Pancreas (tissue), 10 donors: ENCODE measurements at regions not wholly inside any gene's neighbourhood (a gene's known extent, or its start where the extent isn't known, plus 50 kb on each side); places are given as distances from the start of the nearest gene placed in this dataset.

Experiments
- ATAC-seq, 4 donors: fragments of 200-7000 bp; cut with Tn5 transposase; one replicate each; pipeline versions ENCODE4 v1.8.0 to v1.9.1; 2020; ENCODE audit warnings: mild to moderate bottlenecking in 4 of 4, moderate library complexity in 4 of 4
- DNase-seq, 6 donors: peaks; one replicate each; pipeline ENCODE4 v3.0.0-alpha.2; 2020
- FAIRE-seq: peaks from 2 replicates; lab custom pipeline; 2012; peaks lifted over from hg19 to GRCh38; lab: Jason Lieb, UNC
- H3K27ac ChIP-seq, 4 donors: fragments of 200-600 bp; sonication (generic); 1 replicate in 3 of 4; 2 replicates in 1 of 4; pipeline versions ENCODE4 v1.5.0 to v1.8.0; 2020
- H3K27me3 ChIP-seq, 4 donors: fragments of 200-600 bp; one replicate each; pipeline ENCODE4 v1.8.0; 2021
- H3K36me3 ChIP-seq, 3 donors: fragments of 200-600 bp; sonication (generic) in 1 of 3; one replicate each; pipeline versions ENCODE4 v1.5.0 to v1.8.0; 2020 to 2021
- H3K4me1 ChIP-seq, 3 donors: fragments of 200-600 bp; one replicate each; pipeline ENCODE4 v1.8.0; 2021
- H3K4me3 ChIP-seq, 4 donors: fragments of 200-600 bp; sonication (generic) in 2 of 4; one replicate each; pipeline versions ENCODE4 v1.5.0 to v1.8.0; 2020 to 2021
- H3K9me3 ChIP-seq, 4 donors: fragments of 200-600 bp; one replicate each; pipeline ENCODE4 v1.8.0; 2021
- WGBS, 2 donors: extraction: QIAGEN DNeasy Blood & Tissue Kit; methylation state at CpG; one replicate each; pipeline ENCODE4 v1.1.7; 2013; 5-methylcytosine and 5-hydroxymethylcytosine counted together
- intact Hi-C, 3 donors: fragments of 100-400 bp; cut with DNase I; formaldehyde crosslinking; loops; one replicate each; pipeline versions ENCODE4 v1.11.1 to v1.14.2; 2022
- TF ChIP-seq, protein P1 (sequence below), 4 donors: fragments of 200-600 bp; sonication (generic) in 3 of 4; IDR thresholded peaks; one replicate each; pipeline versions ENCODE4 v1.5.0 to v1.8.0; 2021; ENCODE audit warnings: antibody characterized with exemption in 4 of 4
- donor health status: healthy with polysubstance abuse.
- donor health status: DM: no; HTN: no; CAD: no; lungs with moderate emphysema.
- donor health status: DM: no; HTN: no; CAD: no.
- donor health status: control.
- donor health status: control.
- donor health status: Bipolar disorder and iron deficiency.
- donor health status: DM: yes; HTN: yes; CAD: no.
- donor health status: DM: no; HTN: no; CAD: no.
- donor health status: DM: no; HTN: no; CAD: no.
- donor health status: DM: yes; HTN: yes; CAD: no.

DNA sequence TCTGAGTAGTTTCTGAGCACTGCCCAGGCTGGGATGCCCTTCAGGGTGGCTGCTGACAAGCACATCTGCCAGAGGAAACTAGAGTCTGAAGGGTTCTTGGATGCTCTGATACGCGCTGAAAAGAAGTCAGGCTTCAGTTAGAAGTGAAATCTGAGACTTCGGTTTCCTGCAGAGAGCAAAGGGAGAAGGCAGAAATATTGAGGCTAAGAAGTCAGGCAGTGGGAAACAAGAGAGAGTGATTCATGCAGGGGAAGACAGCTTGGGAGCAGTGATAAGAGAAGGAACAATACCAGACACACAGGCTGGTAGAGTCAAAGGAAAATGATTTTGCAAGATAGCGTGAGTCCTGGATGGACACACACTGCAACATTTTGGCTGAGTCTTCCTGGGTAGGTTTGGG is 51.0 kb upstream of the BOD1L2 start:
- no peaks in the 10 kb centered on the region for H3K27me3 ChIP-seq
- H3K4me3 ChIP-seq: no peak overlapping the region
- ATAC-seq: no peak
- no peak for DNase-seq
- FAIRE-seq: no peak
- H3K9me3 ChIP-seq: no peaks in the 10 kb centered on the region
- intact Hi-C loops: no loop called here
- no peak overlapping the region for H3K27ac ChIP-seq
- TF ChIP-seq, protein P1, sequence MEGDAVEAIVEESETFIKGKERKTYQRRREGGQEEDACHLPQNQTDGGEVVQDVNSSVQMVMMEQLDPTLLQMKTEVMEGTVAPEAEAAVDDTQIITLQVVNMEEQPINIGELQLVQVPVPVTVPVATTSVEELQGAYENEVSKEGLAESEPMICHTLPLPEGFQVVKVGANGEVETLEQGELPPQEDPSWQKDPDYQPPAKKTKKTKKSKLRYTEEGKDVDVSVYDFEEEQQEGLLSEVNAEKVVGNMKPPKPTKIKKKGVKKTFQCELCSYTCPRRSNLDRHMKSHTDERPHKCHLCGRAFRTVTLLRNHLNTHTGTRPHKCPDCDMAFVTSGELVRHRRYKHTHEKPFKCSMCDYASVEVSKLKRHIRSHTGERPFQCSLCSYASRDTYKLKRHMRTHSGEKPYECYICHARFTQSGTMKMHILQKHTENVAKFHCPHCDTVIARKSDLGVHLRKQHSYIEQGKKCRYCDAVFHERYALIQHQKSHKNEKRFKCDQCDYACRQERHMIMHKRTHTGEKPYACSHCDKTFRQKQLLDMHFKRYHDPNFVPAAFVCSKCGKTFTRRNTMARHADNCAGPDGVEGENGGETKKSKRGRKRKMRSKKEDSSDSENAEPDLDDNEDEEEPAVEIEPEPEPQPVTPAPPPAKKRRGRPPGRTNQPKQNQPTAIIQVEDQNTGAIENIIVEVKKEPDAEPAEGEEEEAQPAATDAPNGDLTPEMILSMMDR (IDR thresholded peaks at IDR 0.05): no peak
- 32 to 44% methylated on average over 4 of the region's 4 CpGs for WGBS, 2 donors
- no peaks in the 10 kb centered on the region for H3K4me1 ChIP-seq
- H3K36me3 ChIP-seq: no peaks in the 10 kb centered on the region
